HEK293T (cell line): ENCODE measurements at regions not wholly inside any gene's neighbourhood (a gene's known extent, or its start where the extent isn't known, plus 50 kb on each side); places are given as distances from the start of the nearest gene placed in this dataset.

Source experiments
- ARNT ChIP-seq: fragments of 450-650 bp; IDR thresholded peaks from 2 replicates; pipeline ENCODE4 v1.6.1; 2017; ENCODE audit warnings: mild to moderate bottlenecking
- BHLHE40 ChIP-seq: fragments of 450-650 bp; IDR thresholded peaks from 2 replicates; pipeline ENCODE4 v1.6.1; 2016; ENCODE audit warnings: mild to moderate bottlenecking, moderate library complexity, borderline replicate concordance
- L3MBTL2 ChIP-seq: fragments of 450-650 bp; conservative IDR thresholded peaks from 2 replicates; pipeline ENCODE4 v1.6.1; 2016; ENCODE audit warnings: mild to moderate bottlenecking
- SUZ12 ChIP-seq: fragments of 450-650 bp; IDR thresholded peaks from 2 replicates; pipeline ENCODE4 v1.6.1; 2016; ENCODE audit warnings: mild to moderate bottlenecking
- TF ChIP-seq, protein P1 (sequence below): fragments of 450-650 bp; IDR thresholded peaks from 2 replicates; pipeline ENCODE4 v1.6.1; 2016

DNA sequence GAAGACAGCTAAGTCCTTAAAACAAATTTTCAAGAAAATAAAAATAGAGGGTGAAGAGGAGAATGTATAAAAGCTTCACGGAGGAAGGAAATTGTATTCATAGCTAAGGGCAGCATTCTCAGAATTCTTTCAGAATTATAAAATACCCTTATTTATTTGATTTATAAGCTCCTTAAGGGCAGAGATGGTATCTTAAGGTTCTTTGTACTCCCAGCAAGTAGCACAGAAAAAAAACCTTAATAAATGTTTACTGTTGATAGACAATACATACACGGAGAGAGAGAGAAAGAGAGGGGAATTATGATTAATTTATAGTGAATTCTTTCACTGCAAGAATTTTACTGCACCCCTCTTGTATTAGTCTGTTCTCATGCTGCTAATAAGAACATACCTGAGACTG, 375.6 kb upstream of the CCDC54 start:
- no peak for TF ChIP-seq ARNT
- no peak for TF ChIP-seq L3MBTL2
- no peak for TF ChIP-seq SUZ12
- TF ChIP-seq, protein P1, sequence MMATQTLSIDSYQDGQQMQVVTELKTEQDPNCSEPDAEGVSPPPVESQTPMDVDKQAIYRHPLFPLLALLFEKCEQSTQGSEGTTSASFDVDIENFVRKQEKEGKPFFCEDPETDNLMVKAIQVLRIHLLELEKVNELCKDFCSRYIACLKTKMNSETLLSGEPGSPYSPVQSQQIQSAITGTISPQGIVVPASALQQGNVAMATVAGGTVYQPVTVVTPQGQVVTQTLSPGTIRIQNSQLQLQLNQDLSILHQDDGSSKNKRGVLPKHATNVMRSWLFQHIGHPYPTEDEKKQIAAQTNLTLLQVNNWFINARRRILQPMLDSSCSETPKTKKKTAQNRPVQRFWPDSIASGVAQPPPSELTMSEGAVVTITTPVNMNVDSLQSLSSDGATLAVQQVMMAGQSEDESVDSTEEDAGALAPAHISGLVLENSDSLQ, result no peak
- TF ChIP-seq BHLHE40, result no peak
